Liver (tissue), 8 donors: ENCODE measurements at regions not wholly inside any gene's neighbourhood (a gene's known extent, or its start where the extent isn't known, plus 50 kb on each side); places are given as distances from the start of the nearest gene placed in this dataset.

Experiments used
- DNase-seq: peaks from one replicate; pipeline ENCODE4 v3.0.0-alpha.2; 2017; ENCODE audit warnings: low spot score
- H3K27ac ChIP-seq, 2 donors: one replicate each; pipeline ENCODE4 v1.7.0; 2013; ENCODE audit warnings: inconsistent platforms in 2 of 2, low read length in 2 of 2, control low read depth in 1 of 2, low read depth in 1 of 2, mild to moderate bottlenecking in 1 of 2
- H3K27me3 ChIP-seq, 4 donors: one replicate each; pipeline versions ENCODE4 v1.6.1 to v1.7.0; 2013; ENCODE audit warnings: low read length in 3 of 4, inconsistent platforms in 1 of 4, mild to moderate bottlenecking in 1 of 4, moderate library complexity in 1 of 4; ENCODE audit not compliant: control insufficient read depth in 4 of 4, insufficient read depth in 4 of 4
- H3K36me3 ChIP-seq, 4 donors: one replicate each; pipeline versions ENCODE4 v1.6.1 to v1.7.0; 2013; ENCODE audit warnings: low read length in 3 of 4, mild to moderate bottlenecking in 3 of 4, low read depth in 1 of 4, moderate library complexity in 1 of 4; ENCODE audit not compliant: control insufficient read depth in 4 of 4, insufficient read depth in 3 of 4
- H3K4me1 ChIP-seq, 4 donors: one replicate each; pipeline versions ENCODE4 v1.6.1 to v1.7.0; 2013; ENCODE audit warnings: low read length in 3 of 4, mild to moderate bottlenecking in 3 of 4, moderate library complexity in 1 of 4; ENCODE audit not compliant: control insufficient read depth in 4 of 4, insufficient read depth in 4 of 4
- H3K4me3 ChIP-seq, 3 donors: one replicate each; pipeline versions ENCODE4 v1.6.1 to v1.7.0; 2013; ENCODE audit warnings: low read length in 3 of 3, control low read depth in 1 of 3, low read depth in 1 of 3, mild to moderate bottlenecking in 1 of 3
- H3K9ac ChIP-seq, 2 donors: one replicate each; pipeline ENCODE4 v1.7.0; 2013; ENCODE audit warnings: low read length in 2 of 2, mild to moderate bottlenecking in 2 of 2, moderate library complexity in 2 of 2, control low read depth in 1 of 2, low read depth in 1 of 2
- H3K9me3 ChIP-seq, 4 donors: one replicate each; pipeline versions ENCODE4 v1.6.1 to v1.7.0; 2013; ENCODE audit warnings: low read length in 3 of 4; ENCODE audit not compliant: control insufficient read depth in 4 of 4
- ATF3 ChIP-seq: IDR thresholded peaks from 2 replicates; pipeline ENCODE4 v1.6.1; 2016; ENCODE audit warnings: antibody characterized with exemption
- EGR1 ChIP-seq, 2 donors: IDR thresholded peaks; 2 replicates each; pipeline ENCODE4 v1.6.1; 2016 to 2018; ENCODE audit warnings: antibody characterized with exemption in 2 of 2, low read depth in 2 of 2
- FOXA1 ChIP-seq: IDR thresholded peaks from 2 replicates; pipeline ENCODE4 v1.6.1; 2016; ENCODE audit warnings: antibody characterized with exemption
- FOXA2 ChIP-seq: IDR thresholded peaks from 2 replicates; pipeline ENCODE4 v1.6.1; 2016; ENCODE audit warnings: antibody characterized with exemption
- GABPA ChIP-seq, 2 donors: IDR thresholded peaks in 1 of 2; conservative IDR thresholded peaks in 1 of 2; 2 replicates each; pipeline ENCODE4 v1.6.1; 2016; ENCODE audit warnings: antibody characterized with exemption in 2 of 2, mild to moderate bottlenecking in 1 of 2, moderate library complexity in 1 of 2
- HNF4A ChIP-seq, 2 donors: conservative IDR thresholded peaks; 2 replicates each; pipeline ENCODE4 v1.6.1; 2016; ENCODE audit warnings: antibody characterized with exemption in 2 of 2, mild to moderate bottlenecking in 2 of 2
- JUND ChIP-seq, 2 donors: IDR thresholded peaks; 2 replicates each; pipeline ENCODE4 v1.6.1; 2016; ENCODE audit warnings: antibody characterized with exemption in 2 of 2
- NR2F2 ChIP-seq: IDR thresholded peaks from 2 replicates; pipeline ENCODE4 v1.6.1; 2016; ENCODE audit warnings: antibody characterized with exemption
- RAD21 ChIP-seq, 2 donors: IDR thresholded peaks; 2 replicates each; pipeline ENCODE4 v1.6.1; 2016; ENCODE audit warnings: antibody characterized with exemption in 2 of 2, mild to moderate bottlenecking in 2 of 2
- RXRA ChIP-seq, 2 donors: IDR thresholded peaks; 2 replicates each; pipeline ENCODE4 v1.6.1; 2017 to 2018; ENCODE audit warnings: antibody characterized with exemption in 2 of 2, mild to moderate bottlenecking in 1 of 2
- SP1 ChIP-seq: IDR thresholded peaks from 2 replicates; pipeline ENCODE4 v1.6.1; 2018; ENCODE audit warnings: antibody characterized with exemption, mild to moderate bottlenecking
- TAF1 ChIP-seq: conservative IDR thresholded peaks from 2 replicates; pipeline ENCODE4 v1.6.1; 2016; ENCODE audit warnings: antibody characterized with exemption, mild to moderate bottlenecking
- YY1 ChIP-seq: IDR thresholded peaks from 2 replicates; pipeline ENCODE4 v1.6.1; 2016; ENCODE audit warnings: antibody characterized with exemption, mild to moderate bottlenecking
- ZBTB33 ChIP-seq: IDR thresholded peaks from 2 replicates; pipeline ENCODE4 v1.6.1; 2016; ENCODE audit warnings: antibody characterized with exemption
- WGBS: extraction: QIAGEN DNeasy Blood & Tissue Kit; methylation state at CpG from one replicate; pipeline ENCODE4 v1.1.7; 2013; 5-methylcytosine and 5-hydroxymethylcytosine counted together
- TF ChIP-seq, protein P1 (sequence below): IDR thresholded peaks from 2 replicates; pipeline ENCODE4 v1.6.1; 2016; ENCODE audit warnings: antibody characterized with exemption
- TF ChIP-seq, protein P2 (sequence below): IDR thresholded peaks from 2 replicates; pipeline ENCODE4 v1.6.1; 2016; ENCODE audit warnings: antibody characterized with exemption, mild to moderate bottlenecking
- TF ChIP-seq, protein P3 (sequence below): fragments of 150-350 bp; IDR thresholded peaks from 2 replicates; pipeline ENCODE4 v1.5.1; 2017; ENCODE audit warnings: improper control_type of control experiment, low read depth, low read length; ENCODE audit not compliant: missing input control
- donor health status: healthy.
- donor health status: healthy.
- donor health status: healthy.
- donor health status: healthy.
- donor health status: healthy.

DNA sequence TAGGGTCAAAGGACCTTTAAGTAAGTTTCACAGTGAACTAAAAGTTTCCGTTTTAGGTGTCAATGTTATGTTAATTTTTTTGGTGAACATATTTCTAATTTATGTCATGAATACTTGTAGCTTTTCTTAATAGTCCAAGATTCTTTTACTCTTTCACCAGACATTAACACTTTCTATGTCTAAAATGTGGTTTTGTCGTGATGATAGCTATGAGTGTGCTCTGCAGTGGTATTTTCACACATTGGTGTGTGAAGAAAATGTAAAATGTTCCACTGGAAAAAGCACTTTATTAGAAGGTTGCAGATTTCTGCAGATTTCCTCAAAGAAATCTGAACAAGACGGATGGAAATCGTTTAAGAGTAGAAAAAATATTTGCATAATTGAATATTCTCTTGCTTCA lies 561.0 kb upstream of the ANKRD30A start:
- Histone ChIP-seq H3K4me3 (no peak overlapping the region), H3K9ac (no peak overlapping the region), H3K4me1 (no peaks in the 10 kb centered on the region), H3K27me3 (no peaks in the 10 kb centered on the region), H3K36me3 (no peaks in the 10 kb centered on the region), H3K27ac (no peak overlapping the region), H3K9me3 (no peaks in the 10 kb centered on the region)
- TF ChIP-seq YY1 (no peak), FOXA2 (no peak)
- 64% methylated on average over 4 of the region's 4 CpGs for WGBS
- DNase-seq = no peak

DNA sequence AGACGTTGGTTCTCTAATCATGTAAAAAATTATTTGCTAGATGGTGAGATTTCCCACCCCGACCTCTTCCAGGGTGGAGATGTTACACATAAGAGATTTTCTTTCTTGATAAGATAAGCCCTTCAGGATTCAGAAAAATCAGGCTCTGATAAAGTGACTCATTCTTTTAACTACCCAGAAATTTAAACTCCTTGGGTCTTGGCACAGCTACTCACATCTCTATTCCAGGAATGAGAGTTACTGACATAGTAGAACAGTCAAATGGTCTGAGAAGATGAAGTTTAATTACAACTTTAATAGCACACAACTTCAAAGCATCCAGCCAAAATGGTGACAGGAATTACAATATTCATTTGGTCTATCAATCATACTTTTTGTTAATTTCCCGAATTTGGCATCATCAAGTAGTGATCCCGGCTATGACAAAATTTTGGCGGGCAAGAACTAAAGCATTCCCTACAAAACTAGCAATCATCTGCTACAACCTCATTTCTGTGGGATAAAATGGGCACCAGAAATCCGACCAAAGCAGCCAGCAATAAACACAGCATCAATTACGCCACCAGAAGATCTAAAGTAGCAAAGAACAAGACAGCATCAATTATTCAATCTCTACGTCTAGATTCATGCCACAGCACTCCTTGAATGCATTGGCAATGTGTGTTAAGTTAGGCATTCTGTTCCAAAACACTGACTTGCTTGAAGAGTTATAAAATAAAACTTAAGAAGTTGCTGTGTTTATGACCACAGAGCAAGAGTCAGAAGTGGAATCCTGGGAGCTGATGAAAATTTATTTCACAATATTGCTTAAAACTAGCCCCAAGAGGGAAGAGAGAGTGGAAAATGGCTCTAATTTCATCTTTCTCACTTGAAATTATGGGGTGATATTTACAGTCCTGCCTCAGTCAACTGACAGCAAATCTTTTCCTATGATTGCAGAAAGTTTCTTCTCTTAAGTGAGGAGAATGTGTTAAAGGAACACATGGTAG lies 565.7 kb upstream of the ANKRD30A start:
- H3K9ac ChIP-seq = no peak overlapping the region
- TF ChIP-seq, protein P1, sequence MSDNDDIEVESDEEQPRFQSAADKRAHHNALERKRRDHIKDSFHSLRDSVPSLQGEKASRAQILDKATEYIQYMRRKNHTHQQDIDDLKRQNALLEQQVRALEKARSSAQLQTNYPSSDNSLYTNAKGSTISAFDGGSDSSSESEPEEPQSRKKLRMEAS = no peak
- TF ChIP-seq NR2F2 = no peak
- TF ChIP-seq ATF3 = no peak
- TF ChIP-seq HNF4A (conservative IDR thresholded peaks at IDR 0.05) = no peak
- TF ChIP-seq GABPA (IDR thresholded peaks at IDR 0.05 in 1 of 2, conservative IDR thresholded peaks at IDR 0.05 in 1 of 2) = no peak
- TF ChIP-seq FOXA2 = no peak
- TF ChIP-seq RAD21 (IDR thresholded peaks at IDR 0.05) = no peak
- no peak for TF ChIP-seq JUND (IDR thresholded peaks at IDR 0.05)
- no peak for TF ChIP-seq FOXA1
- no peak for TF ChIP-seq RXRA (IDR thresholded peaks at IDR 0.05)
- no peak for TF ChIP-seq ZBTB33
- no peak for TF ChIP-seq SP1
- no peak for TF ChIP-seq TAF1
- TF ChIP-seq YY1 = no peak
- TF ChIP-seq EGR1 (IDR thresholded peaks at IDR 0.05; ENCODE audit: low read depth in 2 of 2) = no peak
- TF ChIP-seq, protein P2, sequence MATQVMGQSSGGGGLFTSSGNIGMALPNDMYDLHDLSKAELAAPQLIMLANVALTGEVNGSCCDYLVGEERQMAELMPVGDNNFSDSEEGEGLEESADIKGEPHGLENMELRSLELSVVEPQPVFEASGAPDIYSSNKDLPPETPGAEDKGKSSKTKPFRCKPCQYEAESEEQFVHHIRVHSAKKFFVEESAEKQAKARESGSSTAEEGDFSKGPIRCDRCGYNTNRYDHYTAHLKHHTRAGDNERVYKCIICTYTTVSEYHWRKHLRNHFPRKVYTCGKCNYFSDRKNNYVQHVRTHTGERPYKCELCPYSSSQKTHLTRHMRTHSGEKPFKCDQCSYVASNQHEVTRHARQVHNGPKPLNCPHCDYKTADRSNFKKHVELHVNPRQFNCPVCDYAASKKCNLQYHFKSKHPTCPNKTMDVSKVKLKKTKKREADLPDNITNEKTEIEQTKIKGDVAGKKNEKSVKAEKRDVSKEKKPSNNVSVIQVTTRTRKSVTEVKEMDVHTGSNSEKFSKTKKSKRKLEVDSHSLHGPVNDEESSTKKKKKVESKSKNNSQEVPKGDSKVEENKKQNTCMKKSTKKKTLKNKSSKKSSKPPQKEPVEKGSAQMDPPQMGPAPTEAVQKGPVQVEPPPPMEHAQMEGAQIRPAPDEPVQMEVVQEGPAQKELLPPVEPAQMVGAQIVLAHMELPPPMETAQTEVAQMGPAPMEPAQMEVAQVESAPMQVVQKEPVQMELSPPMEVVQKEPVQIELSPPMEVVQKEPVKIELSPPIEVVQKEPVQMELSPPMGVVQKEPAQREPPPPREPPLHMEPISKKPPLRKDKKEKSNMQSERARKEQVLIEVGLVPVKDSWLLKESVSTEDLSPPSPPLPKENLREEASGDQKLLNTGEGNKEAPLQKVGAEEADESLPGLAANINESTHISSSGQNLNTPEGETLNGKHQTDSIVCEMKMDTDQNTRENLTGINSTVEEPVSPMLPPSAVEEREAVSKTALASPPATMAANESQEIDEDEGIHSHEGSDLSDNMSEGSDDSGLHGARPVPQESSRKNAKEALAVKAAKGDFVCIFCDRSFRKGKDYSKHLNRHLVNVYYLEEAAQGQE = no peak
- TF ChIP-seq, protein P3, sequence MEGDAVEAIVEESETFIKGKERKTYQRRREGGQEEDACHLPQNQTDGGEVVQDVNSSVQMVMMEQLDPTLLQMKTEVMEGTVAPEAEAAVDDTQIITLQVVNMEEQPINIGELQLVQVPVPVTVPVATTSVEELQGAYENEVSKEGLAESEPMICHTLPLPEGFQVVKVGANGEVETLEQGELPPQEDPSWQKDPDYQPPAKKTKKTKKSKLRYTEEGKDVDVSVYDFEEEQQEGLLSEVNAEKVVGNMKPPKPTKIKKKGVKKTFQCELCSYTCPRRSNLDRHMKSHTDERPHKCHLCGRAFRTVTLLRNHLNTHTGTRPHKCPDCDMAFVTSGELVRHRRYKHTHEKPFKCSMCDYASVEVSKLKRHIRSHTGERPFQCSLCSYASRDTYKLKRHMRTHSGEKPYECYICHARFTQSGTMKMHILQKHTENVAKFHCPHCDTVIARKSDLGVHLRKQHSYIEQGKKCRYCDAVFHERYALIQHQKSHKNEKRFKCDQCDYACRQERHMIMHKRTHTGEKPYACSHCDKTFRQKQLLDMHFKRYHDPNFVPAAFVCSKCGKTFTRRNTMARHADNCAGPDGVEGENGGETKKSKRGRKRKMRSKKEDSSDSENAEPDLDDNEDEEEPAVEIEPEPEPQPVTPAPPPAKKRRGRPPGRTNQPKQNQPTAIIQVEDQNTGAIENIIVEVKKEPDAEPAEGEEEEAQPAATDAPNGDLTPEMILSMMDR = no peak
- H3K9me3 ChIP-seq = no peaks in the 10 kb centered on the region
- DNase-seq = no peak
- H3K27me3 ChIP-seq = no peaks in the 10 kb centered on the region
- H3K27ac ChIP-seq = no peak overlapping the region
- WGBS = 75% methylated on average over 8 of the region's 8 CpGs
- no peaks in the 10 kb centered on the region for H3K4me1 ChIP-seq
- no peak overlapping the region for H3K4me3 ChIP-seq
- H3K36me3 ChIP-seq = no peaks in the 10 kb centered on the region
